ENCODE measurements at regions not wholly inside any gene's neighbourhood (a gene's known extent, or its start where the extent isn't known, plus 50 kb on each side); places are given as distances from the start of the nearest gene placed in this dataset.
"Not testable (repeated sequence)": the region's sequence is repeated elsewhere in the genome, so short reads cannot be mapped to it uniquely, and the experiment has no call there.

DNA sequence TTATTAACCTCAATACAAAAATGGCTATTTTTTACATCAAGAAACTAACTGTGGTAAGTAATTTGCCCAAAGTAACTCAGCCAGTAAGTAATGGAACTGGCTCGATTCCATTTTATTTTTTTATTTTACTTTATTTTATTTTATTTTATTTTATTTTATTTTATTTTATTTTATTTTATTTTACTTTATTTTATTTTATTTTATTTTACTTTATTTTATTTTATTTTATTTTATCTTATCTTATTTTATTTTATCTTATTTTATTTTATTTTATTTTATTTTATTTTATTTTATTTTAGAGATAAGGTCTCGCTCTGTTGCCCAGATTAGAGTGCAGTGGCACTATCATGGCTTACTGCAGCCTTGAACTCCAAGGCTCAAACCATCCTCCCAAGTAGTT, 516.3 kb upstream of the API5 start:
- not testable (repeated sequence) for TF ChIP-seq CTCF, POLR2A, EP300, POLR2AphosphoS5 (IDR thresholded peaks at IDR 0.05)

Measured in gastroesophageal sphincter (tissue), 3 donors.